Brain microvascular endothelial cell (primary cell): ENCODE measurements at regions not wholly inside any gene's neighbourhood (a gene's known extent, or its start where the extent isn't known, plus 50 kb on each side); places are given as distances from the start of the nearest gene placed in this dataset.

Experiments used
- DNase-seq: peaks from one replicate; pipeline ENCODE4 v3.0.0-alpha.2; 2020
- H3K27ac ChIP-seq: fragments of 250-450 bp; sonication (Bioruptor Pico); 2 replicates; pipeline ENCODE4 v1.5.1; 2020; ENCODE audit warnings: mild to moderate bottlenecking, moderate library complexity
- H3K27me3 ChIP-seq: fragments of 250-450 bp; sonication (Bioruptor Pico); replicated peaks from 2 replicates; pipeline ENCODE4 v1.5.1; 2020; ENCODE audit warnings: mild to moderate bottlenecking
- H3K36me3 ChIP-seq: fragments of 250-450 bp; sonication (Bioruptor Pico); replicated peaks from 2 replicates; pipeline ENCODE4 v1.5.1; 2020; ENCODE audit warnings: mild to moderate bottlenecking
- H3K4me3 ChIP-seq: 2 replicates; pipeline ENCODE4 v1.5.1; 2011; ENCODE audit warnings: low read depth, mild to moderate bottlenecking, control low read depth, low read length, moderate library complexity
- CTCF ChIP-seq: IDR thresholded peaks from 2 replicates; pipeline ENCODE4 v1.5.1; 2011; ENCODE audit warnings: low read depth, mild to moderate bottlenecking, moderate library complexity, low read length, control low read depth, inconsistent platforms; ENCODE audit errors: missing control alignments
- in situ Hi-C: cut with HindIII; loops from 2 replicates; pipeline ENCODE4 v1.10.0; 2017; ENCODE audit warnings: low sequenced_read_pairs, low pct_ligation_motif_present

GRCh38 chr15:47998619-47999019, 122.2 kb upstream of the SLC24A5 start:
- no peak for TF ChIP-seq CTCF
- Histone ChIP-seq H3K27ac (no peak overlapping the region), H3K36me3 (no peaks in the 10 kb centered on the region), H3K27me3 (no peaks in the 10 kb centered on the region), H3K4me3 (no peak overlapping the region)
- in situ Hi-C loops = loop anchor here (25.0 kb wide), 1 partner anchor 486 kb away; no protein-coding TSS in a partner anchor
- DNase-seq = no peak

- Histone ChIP-seq H3K4me3 (no peak overlapping the region), H3K36me3 (no peaks in the 10 kb centered on the region), H3K27me3 (no peaks in the 10 kb centered on the region), H3K27ac (no peak overlapping the region)
- in situ Hi-C loops = no loop called here
- no peak for TF ChIP-seq CTCF
- no peak for DNase-seq
These were observed 119.3 kb upstream of the SLC24A5 start for GRCh38 chr15:48001393-48002039.

- Histone ChIP-seq H3K36me3 (no peaks in the 10 kb centered on the region), H3K27ac (no peak overlapping the region), H3K27me3 (no peaks in the 10 kb centered on the region), H3K4me3 (no peak overlapping the region)
- in situ Hi-C loops = no loop called here
- no peak for TF ChIP-seq CTCF
- no peak for DNase-seq
These were observed 118.0 kb upstream of the SLC24A5 start for GRCh38 chr15:48002767-48003166.

- in situ Hi-C loops = no loop called here
- H3K4me3 ChIP-seq = no peak overlapping the region
- DNase-seq = no peak
- no peaks in the 10 kb centered on the region for H3K27me3 ChIP-seq
- H3K27ac ChIP-seq = no peak overlapping the region
- no peaks in the 10 kb centered on the region for H3K36me3 ChIP-seq
- no peak for TF ChIP-seq CTCF
These were observed 117.3 kb upstream of the SLC24A5 start for GRCh38 chr15:48003441-48003840.

- no peaks in the 10 kb centered on the region for H3K36me3 ChIP-seq
- no peaks in the 10 kb centered on the region for H3K27me3 ChIP-seq
- no peak overlapping the region for H3K27ac ChIP-seq
- no peak for DNase-seq
- no peak for TF ChIP-seq CTCF
- H3K4me3 ChIP-seq = no peak overlapping the region
- in situ Hi-C loops = no loop called here
These were observed 115.7 kb upstream of the SLC24A5 start for GRCh38 chr15:48005077-48005476.

- no peak overlapping the region for H3K4me3 ChIP-seq
- no peaks in the 10 kb centered on the region for H3K36me3 ChIP-seq
- in situ Hi-C loops = no loop called here
- no peak for TF ChIP-seq CTCF
- no peaks in the 10 kb centered on the region for H3K27me3 ChIP-seq
- no peak overlapping the region for H3K27ac ChIP-seq
- no peak for DNase-seq
These were observed 114.7 kb upstream of the SLC24A5 start for GRCh38 chr15:48006031-48006511.
